Forelimb muscle (tissue), 1 donor: ENCODE measurements at regions not wholly inside any gene's neighbourhood (a gene's known extent, or its start where the extent isn't known, plus 50 kb on each side); places are given as distances from the start of the nearest gene placed in this dataset.
"Not testable (repeated sequence)": the region's sequence is repeated elsewhere in the genome, so short reads cannot be mapped to it uniquely, and the experiment has no call there.

Experiments
- DNase-seq: peaks from one replicate; pipeline ENCODE4 v3.0.0-alpha.2; 2013; ENCODE audit warnings: low read depth

DNA sequence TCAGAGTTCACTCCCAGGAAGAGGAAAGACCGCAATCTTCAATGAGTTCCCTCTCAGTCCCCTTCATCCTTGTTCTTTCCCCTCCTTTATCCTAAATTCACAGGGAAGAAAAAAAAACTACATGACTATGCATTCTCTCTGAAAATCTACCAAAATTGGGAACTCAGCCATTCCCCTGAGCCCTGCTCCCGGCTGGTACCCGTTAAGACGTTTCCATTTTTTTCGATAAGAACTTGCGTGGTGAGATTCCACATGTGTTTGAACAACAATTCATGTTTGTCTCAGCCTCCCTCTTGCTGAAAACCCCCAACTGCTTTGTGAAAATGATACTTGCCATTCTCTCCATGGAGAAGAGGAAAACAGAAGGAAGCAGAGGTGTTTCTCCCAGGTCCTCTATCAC, 318.7 kb upstream of the ID2 start:
- DNase-seq = no peak

DNA sequence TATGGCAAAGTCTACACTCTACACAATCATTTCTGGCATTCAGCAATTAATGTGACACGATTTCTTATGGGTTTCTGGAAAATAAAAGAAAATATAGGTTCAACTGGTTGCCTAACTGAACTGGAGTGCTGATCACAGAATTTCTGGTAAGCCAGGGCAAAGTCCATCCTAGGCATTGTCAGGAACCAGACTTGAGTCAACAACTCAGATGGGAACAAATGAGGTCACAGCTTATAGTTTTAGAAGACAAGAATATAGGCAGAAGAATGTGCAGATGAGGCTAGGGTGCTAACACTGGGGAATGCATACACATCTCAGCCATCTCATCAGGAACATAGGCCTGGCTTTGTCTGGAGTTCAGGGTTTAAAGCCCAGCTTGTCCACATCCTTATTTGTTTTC, 317.2 kb upstream of the ID2 start:
- DNase-seq = no peak

DNA sequence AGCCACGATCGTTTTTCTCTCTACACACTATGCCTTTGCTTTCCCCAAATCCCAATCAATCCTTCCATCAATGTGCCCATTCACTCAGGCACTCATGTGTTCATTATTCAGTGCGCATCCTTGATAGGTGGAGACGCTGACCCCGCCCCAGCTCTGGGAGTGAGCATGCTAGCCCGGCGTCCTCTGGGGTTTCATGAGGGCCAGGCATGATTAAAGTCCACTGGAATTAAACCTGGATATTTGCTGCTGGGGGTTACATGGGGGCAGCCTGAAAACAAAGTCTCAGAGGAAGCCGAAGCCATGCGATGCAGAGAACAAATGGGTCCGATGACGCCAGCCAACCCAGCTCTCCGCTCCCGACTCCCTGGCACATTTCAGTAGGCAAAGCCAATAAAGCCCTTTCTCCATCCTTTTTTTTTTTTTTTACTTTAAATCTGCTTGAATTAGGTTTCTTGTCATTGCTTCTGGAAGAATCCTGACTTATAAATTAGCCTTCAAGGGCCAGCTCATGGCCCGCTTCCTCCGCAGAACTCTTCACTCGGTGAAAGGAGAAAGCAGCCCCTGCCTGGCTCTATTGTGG, 316.4 kb upstream of the ID2 start:
- no peak for DNase-seq

DNA sequence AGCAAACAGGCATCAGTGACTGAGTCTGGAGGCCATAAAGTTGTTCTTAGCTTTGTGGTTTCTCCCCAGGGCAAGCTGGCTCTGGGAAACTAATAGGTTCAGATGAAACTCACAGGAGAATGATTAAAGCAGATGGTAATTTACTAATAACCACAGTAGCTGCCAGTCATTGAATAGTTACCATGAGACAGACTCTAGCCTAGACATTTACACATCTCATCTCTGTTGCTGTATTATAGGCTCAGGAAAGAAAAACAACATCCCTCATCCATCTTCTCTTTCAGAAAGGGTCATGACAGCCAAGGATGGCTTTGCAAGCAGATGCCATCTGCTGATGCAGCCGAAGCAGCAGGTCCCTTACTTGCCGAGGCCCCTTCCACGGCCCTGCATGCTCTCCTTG, 314.0 kb upstream of the ID2 start:
- DNase-seq = no peak

DNA sequence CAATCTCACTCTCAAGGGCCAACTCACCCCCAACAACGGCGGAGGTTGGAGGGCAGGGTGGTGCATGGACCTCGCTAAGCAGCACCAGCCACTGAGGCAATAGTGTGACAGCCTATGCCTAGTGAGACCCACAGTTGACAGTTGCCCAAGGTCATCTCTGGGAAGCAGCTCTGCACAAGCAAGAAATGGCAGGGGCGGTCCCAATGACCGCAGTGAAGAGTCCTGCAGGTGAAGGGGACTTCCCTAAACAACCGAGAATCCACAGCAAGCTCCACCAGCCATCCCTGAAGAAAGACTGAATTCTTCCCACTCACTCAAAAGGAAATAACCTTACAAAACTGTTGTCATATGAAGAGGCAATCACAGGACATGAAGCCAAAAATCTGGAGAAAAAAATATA, 313.4 kb upstream of the ID2 start:
- no peak for DNase-seq

DNA sequence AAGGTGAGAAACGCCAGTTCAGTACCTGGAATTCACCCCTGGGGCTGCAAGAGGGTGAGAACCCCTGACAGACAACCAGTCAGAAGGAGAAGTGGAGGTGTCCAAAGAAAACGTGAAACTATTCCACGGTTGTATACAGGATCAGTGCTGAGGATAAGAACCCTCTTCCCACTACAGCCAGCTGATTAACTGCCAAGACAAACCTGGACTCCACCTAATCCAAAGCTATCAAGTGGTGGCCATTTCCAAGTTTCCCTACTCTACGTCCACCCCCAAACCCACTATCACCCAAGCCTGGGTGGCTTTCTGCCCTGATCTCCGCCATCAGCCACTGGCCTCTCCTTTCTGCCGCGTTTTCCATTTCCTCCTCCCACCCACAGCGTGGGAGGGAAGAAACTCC, 312.3 kb upstream of the ID2 start:
- DNase-seq = no peak

DNA sequence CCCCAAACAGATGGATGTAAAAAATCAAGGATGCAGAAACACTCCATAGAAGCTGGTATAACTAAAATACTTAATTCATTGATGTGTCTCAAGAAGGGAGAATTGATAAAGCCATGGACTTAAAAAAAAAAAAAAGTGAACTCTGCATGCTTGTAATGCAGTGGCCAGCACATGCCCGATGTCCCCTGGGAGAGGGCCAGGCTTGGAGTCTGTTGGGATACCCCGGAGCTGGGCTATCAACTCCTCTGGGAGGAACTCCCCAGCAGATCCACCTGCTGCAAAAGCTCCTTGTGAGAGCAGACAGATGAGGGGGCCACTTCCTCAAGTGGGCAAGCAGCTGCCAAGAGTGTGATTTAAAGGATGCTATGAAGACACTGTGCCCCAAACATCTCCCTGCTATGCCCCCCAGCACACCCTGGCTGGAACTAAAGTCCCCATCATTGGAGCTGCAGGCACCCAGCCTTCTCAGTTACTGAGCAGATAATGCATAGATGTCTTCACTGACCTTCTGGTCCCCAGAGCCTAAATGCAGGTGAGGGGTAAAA, 311.5 kb upstream of the ID2 start:
- no peak for DNase-seq

DNA sequence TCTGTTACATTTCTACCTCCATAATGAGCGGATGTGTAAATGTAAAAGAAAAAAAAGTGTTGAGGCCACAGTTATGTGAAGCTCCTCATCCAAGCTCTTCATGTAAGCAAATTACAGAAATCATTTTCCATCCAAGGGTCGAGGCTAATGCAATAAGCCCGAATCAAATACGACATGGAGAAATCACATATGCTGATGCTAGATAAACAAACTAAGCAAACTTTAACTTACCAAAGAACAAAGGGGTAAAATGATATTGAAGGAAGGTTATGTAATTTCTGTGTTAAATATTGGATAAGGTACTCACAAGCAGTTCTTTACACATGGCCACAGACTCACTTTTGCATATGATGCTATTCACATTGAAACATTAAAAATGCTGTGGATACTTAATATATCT, 310.2 kb upstream of the ID2 start:
- DNase-seq = no peak

DNA sequence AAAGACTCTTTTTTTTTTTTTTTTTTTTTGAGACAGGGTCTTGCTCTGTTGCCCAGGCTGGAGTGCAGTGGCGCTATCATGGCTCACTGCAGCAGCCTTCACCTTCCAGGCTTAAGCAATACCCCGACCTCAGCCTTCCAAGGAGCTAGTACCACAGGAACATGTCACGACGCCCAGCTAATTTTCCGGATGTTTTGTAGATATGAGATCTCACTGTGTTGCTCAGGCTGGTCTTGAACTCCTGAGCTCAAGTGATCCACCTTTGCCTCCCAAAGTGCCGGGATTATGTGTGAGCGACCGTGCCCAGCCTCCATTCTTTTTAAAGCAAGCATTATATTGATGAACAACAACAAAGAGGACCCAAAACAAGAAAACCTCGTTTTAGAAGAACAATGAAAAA, 307.1 kb upstream of the ID2 start:
- DNase-seq = no peak

DNA sequence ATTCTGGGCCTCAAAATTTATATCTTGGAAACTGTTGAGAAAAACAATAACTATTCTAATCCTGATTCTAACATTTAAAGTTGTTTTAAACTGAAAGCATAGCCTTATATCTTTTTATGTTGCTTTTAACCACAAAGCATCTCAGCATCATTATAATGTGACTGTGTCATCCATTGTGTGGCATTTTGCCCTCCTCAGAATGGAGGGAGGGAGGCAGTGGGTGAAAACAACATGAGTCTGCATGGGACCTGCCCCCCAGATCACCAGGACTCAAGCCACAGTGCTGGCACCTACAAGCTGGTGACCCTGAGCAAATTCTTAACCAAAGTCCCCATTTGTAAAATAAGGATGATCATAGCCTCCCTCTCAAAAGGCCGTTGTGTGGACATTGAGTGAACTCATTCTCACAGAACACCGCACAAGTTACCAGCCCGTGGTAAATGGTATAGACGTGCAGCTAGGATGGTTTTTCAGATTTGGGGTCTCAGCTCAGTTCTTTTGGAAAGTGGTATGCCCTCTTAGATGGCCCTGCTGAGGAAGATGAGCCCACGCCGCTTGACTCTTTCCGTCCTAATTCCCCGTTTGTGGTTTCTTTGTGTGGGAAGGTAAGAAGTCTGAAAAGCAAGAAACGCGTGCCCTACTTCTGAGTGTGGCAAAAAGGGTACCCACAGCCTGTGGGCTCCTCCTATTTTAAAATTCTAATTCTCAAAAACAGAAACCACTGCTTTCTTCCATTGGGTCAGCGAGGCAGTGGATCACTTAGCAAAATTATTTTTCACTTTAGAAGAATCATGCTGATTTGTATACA, 305.0 kb upstream of the ID2 start:
- no peak for DNase-seq

DNA sequence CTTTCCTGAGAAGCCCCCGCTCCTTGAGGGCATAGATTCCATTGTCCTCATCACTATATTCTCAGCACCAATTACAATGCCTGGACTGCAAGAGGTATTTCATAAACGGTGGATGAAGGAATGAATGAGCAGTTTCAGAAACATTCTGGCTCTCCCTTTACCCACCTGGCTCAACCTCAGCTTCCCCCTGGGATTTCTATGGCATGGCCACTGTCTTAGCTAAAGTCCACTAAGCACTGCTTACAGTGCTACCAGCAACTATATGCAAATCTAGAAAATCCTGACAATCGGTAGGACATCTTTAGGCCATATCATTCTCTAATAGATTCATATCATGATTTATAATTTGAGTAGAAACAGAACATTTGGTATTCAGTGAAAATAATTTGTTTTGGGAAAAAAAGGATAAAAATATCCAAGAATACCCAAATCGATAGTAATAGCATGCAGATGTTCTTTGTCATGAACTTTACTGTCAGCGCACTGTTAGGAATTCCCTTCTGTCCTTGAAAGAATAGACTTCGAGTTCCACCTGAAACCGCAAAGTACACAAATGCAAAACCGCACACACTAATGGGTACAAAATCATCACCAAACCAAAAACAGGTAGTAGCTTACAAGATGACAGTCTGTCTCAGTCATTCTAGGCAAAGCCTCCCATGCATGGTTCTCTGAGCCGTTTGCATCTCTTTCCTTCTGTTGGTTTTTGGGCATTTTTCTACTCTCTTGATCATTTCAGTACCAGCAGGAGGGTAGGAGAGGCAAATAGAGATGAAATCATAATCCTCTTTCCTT, 303.6 kb upstream of the ID2 start:
- DNase-seq = no peak

DNA sequence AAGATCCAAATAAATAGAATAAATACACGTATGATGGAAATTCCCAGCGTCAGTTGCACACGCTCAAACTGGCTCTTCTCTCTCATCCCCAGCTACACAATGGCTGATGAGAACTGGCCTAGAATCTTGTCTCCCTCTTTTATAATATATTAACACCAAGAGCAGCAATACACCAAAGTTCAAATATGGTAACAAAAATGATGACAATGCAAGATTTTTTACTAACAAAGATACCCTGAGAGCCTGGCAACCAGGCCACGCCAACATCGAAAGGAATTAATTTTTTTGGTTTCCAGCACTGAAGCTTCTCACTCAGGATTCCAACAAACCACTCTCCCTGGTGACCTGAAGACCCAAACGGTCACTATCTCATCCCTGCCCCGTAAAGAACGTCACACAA, 302.7 kb upstream of the ID2 start:
- DNase-seq = no peak

DNA sequence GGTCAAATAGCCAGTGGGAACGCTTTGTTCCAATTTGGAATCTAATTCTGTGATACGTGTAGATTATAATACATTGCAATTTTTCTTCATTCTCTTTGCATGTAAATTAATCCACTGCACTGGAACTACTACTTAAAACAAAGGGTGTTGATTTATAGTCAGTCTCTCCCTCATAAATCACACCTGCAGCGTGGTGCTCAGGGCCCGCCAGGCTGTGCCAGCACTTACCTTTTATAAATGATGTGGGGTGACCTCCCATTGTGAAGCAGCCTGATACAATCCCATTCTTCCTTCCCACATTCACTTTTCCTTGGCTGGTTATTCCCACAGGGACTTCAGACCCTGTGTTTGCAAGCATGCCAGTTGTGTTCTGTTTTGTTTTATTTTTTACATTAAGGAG, 302.3 kb upstream of the ID2 start:
- no peak for DNase-seq

DNA sequence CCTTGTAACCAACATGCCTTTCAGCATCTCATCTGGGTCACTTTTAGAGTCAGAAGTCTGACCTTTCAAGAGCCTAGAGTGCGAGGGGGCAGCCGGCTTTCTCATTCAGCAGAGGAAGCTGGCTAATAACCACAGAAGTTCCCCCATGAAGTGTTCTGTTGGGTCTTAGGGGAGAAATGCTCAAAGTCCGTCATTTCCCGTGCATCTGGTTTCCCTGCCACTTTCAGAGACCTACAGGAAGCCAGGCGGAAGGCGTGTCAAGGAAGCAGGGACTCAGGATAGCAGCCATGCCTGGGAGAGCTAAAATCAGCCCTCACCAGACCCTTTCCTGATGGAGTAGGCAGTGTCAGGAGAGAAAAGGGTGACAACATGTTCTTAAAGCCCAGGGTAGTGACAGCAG, 301.8 kb upstream of the ID2 start:
- DNase-seq = no peak

DNA sequence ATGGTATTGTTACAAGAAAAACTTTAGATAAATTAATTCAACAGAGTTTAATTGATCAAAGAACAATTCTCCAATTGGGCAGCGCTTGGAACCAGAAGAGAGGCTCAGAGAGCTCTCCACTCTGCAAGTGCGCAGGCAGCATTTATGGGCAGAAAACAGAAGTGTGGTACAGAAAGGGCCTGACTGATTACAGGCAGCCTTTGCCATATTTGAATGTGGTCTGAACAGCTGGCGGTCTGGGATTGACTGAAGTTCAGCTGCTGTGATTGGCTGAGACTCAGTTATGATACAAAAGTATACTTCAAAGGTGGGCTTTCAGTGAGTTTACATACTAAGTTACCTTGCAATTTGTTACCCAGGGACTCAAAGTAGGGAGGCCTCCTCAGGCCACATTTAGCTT, 301.3 kb upstream of the ID2 start:
- DNase-seq = no peak

DNA sequence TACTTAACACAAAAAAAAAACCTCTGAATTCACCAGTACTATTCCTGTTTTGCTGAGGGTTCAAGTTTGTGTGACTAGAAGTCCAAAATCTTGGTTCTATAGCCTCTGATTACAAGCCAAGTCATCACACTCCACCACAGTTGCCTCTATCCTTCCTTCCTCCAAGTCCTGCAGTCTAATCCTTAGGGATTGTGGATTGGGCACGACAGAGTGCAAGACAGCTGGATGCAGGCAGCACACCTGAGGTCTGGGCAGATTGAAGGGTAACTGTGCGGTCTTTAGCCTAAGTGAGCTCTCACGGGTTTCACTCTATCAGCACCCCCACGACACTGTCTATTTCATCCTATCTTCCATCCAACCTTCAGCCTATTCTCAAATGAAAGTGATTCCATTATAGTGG, 299.4 kb upstream of the ID2 start:
- DNase-seq = no peak

DNA sequence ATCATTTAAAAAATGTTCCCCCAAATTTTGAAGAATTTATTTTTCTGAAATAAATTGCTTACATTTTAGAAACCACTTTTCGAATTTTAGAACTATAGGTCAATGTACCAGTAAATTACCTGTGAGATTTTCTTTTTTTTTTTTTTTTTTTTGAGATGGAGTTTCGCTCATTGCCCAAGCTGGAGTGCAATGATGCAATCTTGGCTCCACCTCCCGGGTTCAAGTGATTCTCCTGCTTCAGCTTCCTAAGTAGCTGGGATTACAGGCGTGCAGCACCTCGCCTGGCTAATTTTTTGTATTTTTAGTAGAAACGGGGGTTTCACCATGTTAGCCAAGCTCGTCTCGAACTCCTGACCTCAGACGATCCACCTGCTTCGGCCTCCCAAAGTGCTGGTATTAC, 295.1 kb upstream of the ID2 start:
- not testable (repeated sequence) for DNase-seq

DNA sequence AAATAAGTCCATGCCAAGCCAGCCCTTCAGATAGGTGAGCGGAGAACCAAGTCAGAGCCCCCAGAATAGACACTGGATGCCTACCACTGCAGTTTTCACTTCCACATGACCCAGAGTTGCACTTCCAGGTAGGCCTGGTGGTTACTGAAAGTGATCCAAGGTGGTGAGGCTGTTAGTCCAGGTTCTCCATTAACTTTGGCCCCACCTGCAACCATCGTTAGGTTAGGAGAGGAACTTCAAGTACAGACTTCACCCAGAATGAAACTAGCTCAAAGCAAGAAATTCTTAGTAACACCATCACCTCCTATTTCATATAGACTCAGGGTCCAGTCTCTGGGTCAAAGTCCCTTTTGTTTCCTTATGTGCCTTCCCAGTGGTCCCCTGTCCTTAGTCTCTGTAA, 293.1 kb upstream of the ID2 start:
- no peak for DNase-seq

DNA sequence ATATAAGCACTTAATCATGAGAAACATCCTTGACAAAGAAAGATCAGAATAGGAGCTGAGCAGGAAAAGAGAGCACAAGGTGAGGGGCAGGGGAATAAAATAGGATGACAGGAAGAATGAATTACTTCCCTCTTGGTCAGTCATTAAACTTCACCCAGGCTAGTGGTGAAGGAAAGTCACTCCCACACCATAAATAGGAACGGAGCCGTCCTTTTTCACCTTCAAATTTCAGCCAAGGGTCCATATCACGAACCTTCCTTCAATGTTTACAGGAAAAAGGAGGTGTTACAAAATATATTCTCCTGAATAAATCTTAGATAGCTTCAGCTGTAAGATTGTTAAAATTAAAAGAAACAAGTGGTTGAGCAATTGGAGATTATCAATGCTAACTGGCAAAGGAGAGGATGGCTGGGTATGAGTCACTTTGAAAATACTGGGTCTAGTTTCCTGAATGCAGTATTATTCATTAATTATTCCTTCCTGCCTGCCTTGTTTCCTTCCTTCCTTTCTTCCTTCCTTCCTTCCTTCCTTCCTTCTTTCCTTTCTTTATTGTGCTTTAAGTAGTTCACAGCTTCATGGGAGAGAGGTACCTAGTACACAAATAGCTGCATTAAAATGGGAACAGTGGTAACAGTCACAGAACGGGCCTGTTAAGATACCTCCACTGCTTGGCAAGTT, 292.3 kb upstream of the ID2 start:
- no peak for DNase-seq

DNA sequence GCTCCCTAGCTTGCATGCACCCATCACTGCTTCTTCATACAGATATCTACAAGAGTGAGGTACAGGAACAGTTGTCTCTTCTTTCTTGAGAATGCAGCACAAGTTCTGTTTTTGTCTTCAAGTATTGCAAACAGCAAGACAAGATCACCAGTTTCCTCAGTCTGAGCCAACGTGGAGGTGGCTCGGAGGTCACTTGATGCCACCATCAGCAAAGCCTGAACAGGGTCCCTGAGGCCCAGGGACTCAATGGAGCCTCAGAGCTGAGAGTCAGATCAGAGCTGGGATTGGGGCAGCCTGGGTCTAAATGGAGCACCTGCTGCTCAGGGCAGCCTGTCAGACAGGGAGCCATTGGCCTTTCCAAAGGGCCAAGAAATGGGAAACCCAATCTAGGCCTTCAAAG, 290.7 kb upstream of the ID2 start:
- DNase-seq = no peak

DNA sequence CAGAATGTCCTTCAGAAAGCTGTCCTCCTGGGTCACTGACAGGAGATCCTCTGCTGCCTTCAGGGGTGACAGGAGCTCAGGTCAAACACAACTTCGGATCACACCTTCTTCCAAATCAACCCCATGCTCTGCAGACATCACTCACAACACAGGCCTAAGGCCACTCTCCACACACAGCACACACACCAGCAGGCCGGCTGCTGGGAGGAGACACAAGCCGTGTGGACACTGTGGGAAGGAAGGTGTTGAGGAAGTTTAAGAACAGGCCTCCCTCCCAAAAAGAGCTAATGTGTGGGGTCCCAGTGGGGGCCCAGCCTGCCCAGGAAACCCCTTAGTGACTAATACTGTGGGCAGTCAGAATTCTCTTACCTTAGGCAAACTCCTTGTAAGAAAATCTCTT, 290.3 kb upstream of the ID2 start:
- DNase-seq = no peak
